NCI-H2227 (cell line): ENCODE measurements at regions not wholly inside any gene's neighbourhood (a gene's known extent, or its start where the extent isn't known, plus 50 kb on each side); places are given as distances from the start of the nearest gene placed in this dataset.

Experiments used
- DNase-seq: peaks from one replicate; lab custom pipeline; 2025; ENCODE audit not compliant: unreplicated experiment; lab: John Stamatoyannopoulos, UW

GRCh38 chr19:30209617-30210600 lies 162.3 kb upstream of the ZNF536 start:
- no peak for DNase-seq

GRCh38 chr19:30212574-30212973 lies 159.6 kb upstream of the ZNF536 start:
- no peak for DNase-seq

- DNase-seq = no peak
Measured at GRCh38 chr19:30214651-30215051, 157.5 kb upstream of the ZNF536 start.

- DNase-seq = no peak
Measured at GRCh38 chr19:30215248-30215647, 156.9 kb upstream of the ZNF536 start.

GRCh38 chr19:30216453-30216852 lies 155.7 kb upstream of the ZNF536 start:
- DNase-seq = no peak

GRCh38 chr19:30217461-30217860 lies 154.7 kb upstream of the ZNF536 start:
- no peak for DNase-seq

GRCh38 chr19:30219702-30220101 lies 152.5 kb upstream of the ZNF536 start:
- no peak for DNase-seq

- no peak for DNase-seq
Measured at GRCh38 chr19:30221176-30221575, 151.0 kb upstream of the ZNF536 start.

GRCh38 chr19:30222428-30222873 lies 149.7 kb upstream of the ZNF536 start:
- DNase-seq = peak; percentile 48

GRCh38 chr19:30222992-30223865 lies 149.0 kb upstream of the ZNF536 start:
- DNase-seq = no peak

GRCh38 chr19:30223866-30224688 lies 148.1 kb upstream of the ZNF536 start:
- DNase-seq = no peak

- DNase-seq = peak; percentile 58
Measured at GRCh38 chr19:30224689-30225606, 147.2 kb upstream of the ZNF536 start.

GRCh38 chr19:30225676-30226463 lies 146.3 kb upstream of the ZNF536 start:
- no peak for DNase-seq

GRCh38 chr19:30226464-30227011 lies 145.6 kb upstream of the ZNF536 start:
- DNase-seq = no peak

- no peak for DNase-seq
Measured at GRCh38 chr19:30227012-30227621, 145.1 kb upstream of the ZNF536 start.

- peak; percentile 90 for DNase-seq
Measured at GRCh38 chr19:30227661-30228112, 144.5 kb upstream of the ZNF536 start.

- no peak for DNase-seq
Measured at GRCh38 chr19:30228113-30228834, 143.9 kb upstream of the ZNF536 start.
